Limb (tissue), 2 donors: ENCODE measurements at regions not wholly inside any gene's neighbourhood (a gene's known extent, or its start where the extent isn't known, plus 50 kb on each side); places are given as distances from the start of the nearest gene placed in this dataset.
"Not testable (repeated sequence)": the region's sequence is repeated elsewhere in the genome, so short reads cannot be mapped to it uniquely, and the experiment has no call there.

Experiments used
- DNase-seq, 2 donors: peaks; one replicate each; pipeline ENCODE4 v3.0.0-alpha.2; 2016; ENCODE audit errors: extremely low spot score in 2 of 2

GRCh38 chr2:207324001-207324400 lies 158.3 kb upstream of the KLF7 start:
- DNase-seq = no peak

- DNase-seq = no peak
These were observed 161.8 kb upstream of the KLF7 start for GRCh38 chr2:207327513-207327912.

- no peak for DNase-seq
These were observed 163.2 kb upstream of the KLF7 start for GRCh38 chr2:207328944-207329386.

GRCh38 chr2:207330912-207331311 lies 165.2 kb upstream of the KLF7 start:
- DNase-seq = no peak

GRCh38 chr2:207331674-207332073 lies 165.9 kb upstream of the KLF7 start:
- DNase-seq = no peak

GRCh38 chr2:207332480-207333212 lies 166.9 kb upstream of the KLF7 start:
- DNase-seq = no peak

GRCh38 chr2:207333599-207334300 lies 168.0 kb upstream of the KLF7 start:
- no peak for DNase-seq

GRCh38 chr2:207334301-207334623 lies 168.5 kb upstream of the KLF7 start:
- no peak for DNase-seq

- DNase-seq = peak; percentile 51 to 53
These were observed 169.1 kb upstream of the KLF7 start for GRCh38 chr2:207334624-207335371.

GRCh38 chr2:207337234-207338219 lies 171.8 kb upstream of the KLF7 start:
- no peak for DNase-seq

GRCh38 chr2:207338220-207338607 lies 172.5 kb upstream of the KLF7 start:
- no peak for DNase-seq

- no peak for DNase-seq
These were observed 172.9 kb upstream of the KLF7 start for GRCh38 chr2:207338610-207339009.

- no peak for DNase-seq
These were observed 175.5 kb upstream of the KLF7 start for GRCh38 chr2:207341112-207341750.

- DNase-seq = no peak
These were observed 176.1 kb upstream of the KLF7 start for GRCh38 chr2:207341804-207342203.

GRCh38 chr2:207344596-207345394 lies 179.0 kb upstream of the KLF7 start:
- not testable (repeated sequence) for DNase-seq

- DNase-seq = no peak
These were observed 178.6 kb upstream of the CREB1 start for GRCh38 chr2:207351171-207351570.

- no peak for DNase-seq
These were observed 176.6 kb upstream of the CREB1 start for GRCh38 chr2:207352978-207353671.

- DNase-seq = no peak
These were observed 175.9 kb upstream of the CREB1 start for GRCh38 chr2:207353836-207354235.

- no peak for DNase-seq
These were observed 175.3 kb upstream of the CREB1 start for GRCh38 chr2:207354462-207354861.
